Keratinocyte (primary cell): ENCODE measurements at regions not wholly inside any gene's neighbourhood (a gene's known extent, or its start where the extent isn't known, plus 50 kb on each side); places are given as distances from the start of the nearest gene placed in this dataset.

Source experiments
- EZH2 ChIP-seq: IDR thresholded peaks from one replicate; pipeline ENCODE4 v1.6.1; 2012; ENCODE audit warnings: inconsistent platforms, mild to moderate bottlenecking, low read length, moderate library complexity
- TF ChIP-seq, protein P1 (sequence below), 3 experiments: IDR thresholded peaks in 1 of 3; conservative IDR thresholded peaks in 1 of 3; optimal IDR thresholded peaks in 1 of 3; 2 replicates in 2 of 3; 3 replicates in 1 of 3; pipeline versions ENCODE3 to v1.5.1; 2011; ENCODE audit warnings: low read length in 3 of 3, mild to moderate bottlenecking in 3 of 3, moderate library complexity in 2 of 3, control low read depth in 1 of 3, inconsistent platforms in 1 of 3; ENCODE audit not compliant: insufficient read depth in 2 of 3; ENCODE audit errors: extremely low read depth in 1 of 3

DNA sequence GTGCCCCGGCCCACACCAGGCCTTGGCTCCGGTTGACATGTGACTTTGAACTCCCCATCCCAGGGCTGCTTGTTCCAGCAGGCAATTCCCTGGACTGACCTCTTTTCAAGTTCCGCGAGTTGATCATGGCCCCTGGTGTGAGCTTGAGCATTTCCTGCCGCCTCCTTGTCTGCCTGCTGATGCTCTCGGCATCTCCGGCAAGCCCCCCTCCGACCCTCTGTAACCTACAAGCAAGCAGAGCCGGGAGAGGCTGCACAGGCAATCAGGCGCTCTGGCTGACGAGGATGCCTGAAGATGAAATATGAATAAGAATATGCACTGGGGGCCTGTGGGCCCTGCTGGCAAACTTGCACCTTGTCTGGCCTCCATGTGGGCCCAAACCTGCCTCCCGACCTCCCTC lies 304.9 kb upstream of the MKI67 start:
- TF ChIP-seq, protein P1, sequence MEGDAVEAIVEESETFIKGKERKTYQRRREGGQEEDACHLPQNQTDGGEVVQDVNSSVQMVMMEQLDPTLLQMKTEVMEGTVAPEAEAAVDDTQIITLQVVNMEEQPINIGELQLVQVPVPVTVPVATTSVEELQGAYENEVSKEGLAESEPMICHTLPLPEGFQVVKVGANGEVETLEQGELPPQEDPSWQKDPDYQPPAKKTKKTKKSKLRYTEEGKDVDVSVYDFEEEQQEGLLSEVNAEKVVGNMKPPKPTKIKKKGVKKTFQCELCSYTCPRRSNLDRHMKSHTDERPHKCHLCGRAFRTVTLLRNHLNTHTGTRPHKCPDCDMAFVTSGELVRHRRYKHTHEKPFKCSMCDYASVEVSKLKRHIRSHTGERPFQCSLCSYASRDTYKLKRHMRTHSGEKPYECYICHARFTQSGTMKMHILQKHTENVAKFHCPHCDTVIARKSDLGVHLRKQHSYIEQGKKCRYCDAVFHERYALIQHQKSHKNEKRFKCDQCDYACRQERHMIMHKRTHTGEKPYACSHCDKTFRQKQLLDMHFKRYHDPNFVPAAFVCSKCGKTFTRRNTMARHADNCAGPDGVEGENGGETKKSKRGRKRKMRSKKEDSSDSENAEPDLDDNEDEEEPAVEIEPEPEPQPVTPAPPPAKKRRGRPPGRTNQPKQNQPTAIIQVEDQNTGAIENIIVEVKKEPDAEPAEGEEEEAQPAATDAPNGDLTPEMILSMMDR (optimal IDR thresholded peaks at IDR 0.05 in 1 of 3, IDR thresholded peaks at IDR 0.05 in 1 of 3, conservative IDR thresholded peaks at IDR 0.05 in 1 of 3; ENCODE audit: extremely low read depth in 1 of 3, insufficient read depth in 2 of 3, low read length in 3 of 3): no peak
- TF ChIP-seq EZH2: no peak
